HEK293 (cell line): ENCODE measurements at regions not wholly inside any gene's neighbourhood (a gene's known extent, or its start where the extent isn't known, plus 50 kb on each side); places are given as distances from the start of the nearest gene placed in this dataset.

Experiments used
- CTCF ChIP-seq: fragments of 450-650 bp; formaldehyde crosslinking; IDR thresholded peaks from 2 replicates; pipeline ENCODE4 v1.5.1; 2016; ENCODE audit warnings: missing biosample characterization, missing genetic modification characterization
- REST ChIP-seq: fragments of 450-650 bp; formaldehyde crosslinking; IDR thresholded peaks from 2 replicates; pipeline ENCODE4 v1.5.1; 2016; ENCODE audit warnings: missing biosample characterization, missing genetic modification characterization
- TSHZ1 ChIP-seq: fragments of 450-650 bp; formaldehyde crosslinking; IDR thresholded peaks from 2 replicates; pipeline ENCODE4 v1.5.1; 2016; ENCODE audit warnings: missing biosample characterization, missing genetic modification characterization, borderline replicate concordance
- ZBTB49 ChIP-seq: fragments of 450-650 bp; formaldehyde crosslinking; IDR thresholded peaks from 2 replicates; pipeline ENCODE4 v1.5.1; 2016; ENCODE audit warnings: missing biosample characterization, missing genetic modification characterization, low read depth
- ZNF423 ChIP-seq: fragments of 450-650 bp; formaldehyde crosslinking; IDR thresholded peaks from 2 replicates; pipeline ENCODE4 v1.5.1; 2016; ENCODE audit warnings: missing biosample characterization, missing genetic modification characterization
- ZNF692 ChIP-seq: fragments of 450-650 bp; formaldehyde crosslinking; IDR thresholded peaks from 2 replicates; pipeline ENCODE4 v1.5.1; 2016; ENCODE audit warnings: missing biosample characterization, missing genetic modification characterization
- ZNF830 ChIP-seq: fragments of 450-650 bp; IDR thresholded peaks from 2 replicates; pipeline ENCODE4 v1.5.0; 2018; ENCODE audit warnings: missing biosample characterization, missing genetic modification characterization, low read depth, mild to moderate bottlenecking, moderate library complexity

- no peak for TF ChIP-seq ZNF692 (tag by site-specific recombination)
- TF ChIP-seq CTCF (tag by site-specific recombination) = no peak
- no peak for TF ChIP-seq ZNF830 (tag by site-specific recombination)
- TF ChIP-seq TSHZ1 = no peak
- no peak for TF ChIP-seq REST (tag by site-specific recombination)
- TF ChIP-seq ZNF423 (tag by site-specific recombination) = no peak
- no peak for TF ChIP-seq ZBTB49
Measured at GRCh38 chr14:101252443-101253214, 308.7 kb upstream of the DIO3 start.
